H1 (cell line): ENCODE measurements at regions not wholly inside any gene's neighbourhood (a gene's known extent, or its start where the extent isn't known, plus 50 kb on each side); places are given as distances from the start of the nearest gene placed in this dataset.

ENCODE experiments used
- CHD7 ChIP-seq: fragments of 300-600 bp; sonication (generic); IDR thresholded peaks from 2 replicates; pipeline ENCODE4 v1.7.1; 2012; ENCODE audit warnings: low read length, moderate library complexity, mild to moderate bottlenecking, inconsistent platforms; ENCODE audit not compliant: insufficient replicate concordance

DNA sequence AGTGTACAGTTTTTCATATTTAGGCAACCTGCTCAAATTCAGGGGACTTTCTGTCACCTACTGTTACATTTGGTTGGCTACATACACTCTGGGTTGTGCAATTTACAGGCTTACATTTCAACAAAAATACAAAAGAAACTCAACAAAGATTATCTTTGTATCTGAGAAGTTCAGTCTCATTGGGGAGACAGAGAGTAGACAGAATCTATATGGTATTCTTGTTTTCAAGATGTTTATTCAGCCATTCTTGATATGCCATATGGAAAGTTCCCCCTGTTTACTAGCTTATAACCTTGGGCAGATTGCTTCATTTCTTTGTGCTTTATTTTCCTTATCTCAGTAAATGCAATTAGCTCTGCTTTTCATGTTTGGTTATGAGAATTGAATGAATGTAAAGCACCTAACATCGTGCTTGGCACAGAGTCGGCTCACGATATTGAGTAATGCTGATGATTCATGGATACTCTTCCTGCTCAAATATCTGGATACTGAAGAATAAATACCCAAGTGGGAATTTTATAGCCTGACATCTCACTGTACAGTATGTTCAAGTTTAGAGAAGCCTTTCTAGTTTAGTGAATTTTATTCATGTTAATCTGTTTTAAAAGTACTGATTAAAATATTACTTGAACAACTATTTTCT is 96.5 kb upstream of the PACRGL start (continued):
- no peak for TF ChIP-seq CHD7
